ENCODE measurements at regions not wholly inside any gene's neighbourhood (a gene's known extent, or its start where the extent isn't known, plus 50 kb on each side); places are given as distances from the start of the nearest gene placed in this dataset.

DNA sequence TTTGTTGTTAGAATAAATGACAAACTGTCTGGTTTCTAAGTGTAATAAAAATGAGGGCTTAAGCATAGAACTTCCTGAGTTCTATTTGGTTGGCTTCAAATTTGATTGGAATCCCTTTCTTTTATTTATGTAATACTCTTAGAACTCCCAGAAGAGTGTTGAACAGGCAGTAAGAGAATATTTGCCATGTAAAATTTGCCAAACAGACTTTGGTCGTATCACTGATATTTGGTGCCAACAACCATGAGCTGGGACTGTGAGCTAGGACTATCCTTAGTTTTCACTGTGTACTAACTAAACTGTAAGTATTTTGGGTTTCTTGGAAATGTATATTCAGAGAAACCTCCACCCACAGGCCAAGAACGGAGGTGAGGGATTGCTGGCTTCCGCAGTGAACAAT is 971.2 kb upstream of the SOX9 start:
- TF ChIP-seq, protein P1, sequence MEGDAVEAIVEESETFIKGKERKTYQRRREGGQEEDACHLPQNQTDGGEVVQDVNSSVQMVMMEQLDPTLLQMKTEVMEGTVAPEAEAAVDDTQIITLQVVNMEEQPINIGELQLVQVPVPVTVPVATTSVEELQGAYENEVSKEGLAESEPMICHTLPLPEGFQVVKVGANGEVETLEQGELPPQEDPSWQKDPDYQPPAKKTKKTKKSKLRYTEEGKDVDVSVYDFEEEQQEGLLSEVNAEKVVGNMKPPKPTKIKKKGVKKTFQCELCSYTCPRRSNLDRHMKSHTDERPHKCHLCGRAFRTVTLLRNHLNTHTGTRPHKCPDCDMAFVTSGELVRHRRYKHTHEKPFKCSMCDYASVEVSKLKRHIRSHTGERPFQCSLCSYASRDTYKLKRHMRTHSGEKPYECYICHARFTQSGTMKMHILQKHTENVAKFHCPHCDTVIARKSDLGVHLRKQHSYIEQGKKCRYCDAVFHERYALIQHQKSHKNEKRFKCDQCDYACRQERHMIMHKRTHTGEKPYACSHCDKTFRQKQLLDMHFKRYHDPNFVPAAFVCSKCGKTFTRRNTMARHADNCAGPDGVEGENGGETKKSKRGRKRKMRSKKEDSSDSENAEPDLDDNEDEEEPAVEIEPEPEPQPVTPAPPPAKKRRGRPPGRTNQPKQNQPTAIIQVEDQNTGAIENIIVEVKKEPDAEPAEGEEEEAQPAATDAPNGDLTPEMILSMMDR (IDR thresholded peaks at IDR 0.05) = no peak
- TF ChIP-seq POLR2A (IDR thresholded peaks at IDR 0.05) = no peak
